ENCODE measurements at regions not wholly inside any gene's neighbourhood (a gene's known extent, or its start where the extent isn't known, plus 50 kb on each side); places are given as distances from the start of the nearest gene placed in this dataset.

GRCh38 chr3:182533394-182533793, 259.9 kb upstream of the ATP11B start:
- peaks cover 0 to 3% (median 0%) of the 10 kb centered on the region in 4 donors for H3K27me3 ChIP-seq (ENCODE audit: control insufficient read depth in 4 of 4, insufficient read depth in 4 of 4, low read length in 3 of 4)
- 72% methylated on average over 2 of the region's 2 CpGs for WGBS
- TF ChIP-seq TAF1 (conservative IDR thresholded peaks at IDR 0.05) (no peak), RAD21 (IDR thresholded peaks at IDR 0.05) (no peak), REST (IDR thresholded peaks at IDR 0.05) (no peak), RXRA (IDR thresholded peaks at IDR 0.05) (no peak), GABPA (IDR thresholded peaks at IDR 0.05 in 1 of 2, conservative IDR thresholded peaks at IDR 0.05 in 1 of 2) (no peak), YY1 (IDR thresholded peaks at IDR 0.05) (no peak)
- peaks cover 0 to 3% (median 0%) of the 10 kb centered on the region in 4 donors for H3K9me3 ChIP-seq (ENCODE audit: control insufficient read depth in 4 of 4, low read length in 3 of 4)
- H3K4me3 ChIP-seq (ENCODE audit: low read depth in 1 of 3, low read length in 3 of 3), result no peak overlapping the region
- no peak for DNase-seq (ENCODE audit: low spot score)
- H3K4me1 ChIP-seq (ENCODE audit: control insufficient read depth in 4 of 4, insufficient read depth in 4 of 4, low read length in 3 of 4), result no peaks in the 10 kb centered on the region
- no peaks in the 10 kb centered on the region for H3K36me3 ChIP-seq (ENCODE audit: control insufficient read depth in 4 of 4, insufficient read depth in 3 of 4, low read depth in 1 of 4, low read length in 3 of 4)
- no peak overlapping the region for H3K27ac ChIP-seq (ENCODE audit: low read depth in 1 of 2, low read length in 2 of 2)
- no peak overlapping the region for H3K9ac ChIP-seq (ENCODE audit: low read depth in 1 of 2, low read length in 2 of 2)

- Histone ChIP-seq H3K9me3 (ENCODE audit: control insufficient read depth in 4 of 4, low read length in 3 of 4) (no peaks in the 10 kb centered on the region), H3K9ac (ENCODE audit: low read depth in 1 of 2, low read length in 2 of 2) (no peak overlapping the region), H3K27me3 (ENCODE audit: control insufficient read depth in 4 of 4, insufficient read depth in 4 of 4, low read length in 3 of 4) (no peaks in the 10 kb centered on the region), H3K27ac (ENCODE audit: low read depth in 1 of 2, low read length in 2 of 2) (no peak overlapping the region), H3K4me1 (ENCODE audit: control insufficient read depth in 4 of 4, insufficient read depth in 4 of 4, low read length in 3 of 4) (no peaks in the 10 kb centered on the region), H3K36me3 (ENCODE audit: control insufficient read depth in 4 of 4, insufficient read depth in 3 of 4, low read depth in 1 of 4, low read length in 3 of 4) (no peaks in the 10 kb centered on the region), H3K4me3 (ENCODE audit: low read depth in 1 of 3, low read length in 3 of 3) (no peak overlapping the region)
- no peak for TF ChIP-seq REST (IDR thresholded peaks at IDR 0.05)
- TF ChIP-seq TAF1 (conservative IDR thresholded peaks at IDR 0.05), result no peak
- no peak for TF ChIP-seq EGR1 (IDR thresholded peaks at IDR 0.05; ENCODE audit: low read depth in 2 of 2)
- no peak for TF ChIP-seq JUND (IDR thresholded peaks at IDR 0.05)
- no peak for TF ChIP-seq FOXA2 (IDR thresholded peaks at IDR 0.05)
- no peak for TF ChIP-seq HNF4G (IDR thresholded peaks at IDR 0.05)
- no peak for TF ChIP-seq RAD21 (IDR thresholded peaks at IDR 0.05)
- TF ChIP-seq CTCF (IDR thresholded peaks at IDR 0.05; ENCODE audit: low read depth, low read length, missing input control), result no peak
- no peak for TF ChIP-seq ZBTB33 (IDR thresholded peaks at IDR 0.05)
- TF ChIP-seq HNF4A (conservative IDR thresholded peaks at IDR 0.05), result no peak
- no peak for TF ChIP-seq FOXA1 (IDR thresholded peaks at IDR 0.05)
- TF ChIP-seq YY1 (IDR thresholded peaks at IDR 0.05), result no peak
- TF ChIP-seq GABPA (IDR thresholded peaks at IDR 0.05 in 1 of 2, conservative IDR thresholded peaks at IDR 0.05 in 1 of 2), result no peak
- TF ChIP-seq ATF3 (IDR thresholded peaks at IDR 0.05), result no peak
- DNase-seq (ENCODE audit: low spot score), result no peak
- WGBS, result 74% methylated on average over 5 of the region's 5 CpGs
Measured at GRCh38 chr3:182544542-182544941, 248.8 kb upstream of the ATP11B start.
